Keratinocyte (primary cell): ENCODE measurements at regions not wholly inside any gene's neighbourhood (a gene's known extent, or its start where the extent isn't known, plus 50 kb on each side); places are given as distances from the start of the nearest gene placed in this dataset.

ENCODE experiments used
- DNase-seq: peaks from one replicate; pipeline ENCODE4 v3.0.0-alpha.2; 2011; ENCODE audit warnings: low read depth, missing footprints, low spot score
- FAIRE-seq: peaks from 2 replicates; lab custom pipeline; 2011; peaks lifted over from hg19 to GRCh38; lab: Jason Lieb, UNC
- H2AFZ ChIP-seq: 2 replicates; pipeline ENCODE4 v1.6.0; 2012; ENCODE audit warnings: low read length, control low read depth, inconsistent platforms; ENCODE audit not compliant: control insufficient read depth
- H3K27ac ChIP-seq: 2 replicates; pipeline ENCODE4 v1.5.1; 2011; ENCODE audit warnings: low read length; ENCODE audit not compliant: control insufficient read depth, insufficient read depth
- H3K27me3 ChIP-seq: 3 replicates; pipeline ENCODE4 v1.6.0; 2011; ENCODE audit warnings: low read length; ENCODE audit not compliant: control insufficient read depth, insufficient read depth; ENCODE audit errors: extremely low read depth
- H3K36me3 ChIP-seq, 2 experiments: 2 replicates in 1 of 2; 3 replicates in 1 of 2; pipeline ENCODE4 v1.5.1; 2011; ENCODE audit warnings: low read length in 2 of 2, mild to moderate bottlenecking in 1 of 2; ENCODE audit not compliant: control insufficient read depth in 2 of 2, insufficient read depth in 2 of 2; ENCODE audit errors: extremely low read depth in 1 of 2
- H3K4me1 ChIP-seq: 3 replicates; pipeline ENCODE4 v1.5.1; 2011; ENCODE audit warnings: low read length; ENCODE audit not compliant: control insufficient read depth, insufficient read depth; ENCODE audit errors: extremely low read depth
- H3K4me2 ChIP-seq: 3 replicates; pipeline ENCODE4 v1.6.0; 2011; ENCODE audit warnings: low read depth, low read length; ENCODE audit not compliant: control insufficient read depth, insufficient read depth; ENCODE audit errors: extremely low read depth
- H3K4me3 ChIP-seq, 3 experiments: fragments of 200-600 bp in 1 of 3; sonication (generic) in 1 of 3; 2 replicates in 2 of 3; 3 replicates in 1 of 3; pipeline ENCODE4 v1.5.1; 2011 to 2016; ENCODE audit warnings: low read length in 3 of 3, mild to moderate bottlenecking in 3 of 3, control low read depth in 2 of 3, inconsistent platforms in 1 of 3, low read depth in 1 of 3, mixed read lengths in 1 of 3, mixed run types in 1 of 3, moderate library complexity in 1 of 3; ENCODE audit not compliant: control insufficient read depth in 2 of 3, insufficient read depth in 2 of 3; ENCODE audit errors: extremely low read depth in 1 of 3
- H3K79me2 ChIP-seq: 2 replicates; pipeline ENCODE4 v1.6.0; 2012; ENCODE audit warnings: low read length; ENCODE audit not compliant: control insufficient read depth, insufficient read depth
- H3K9ac ChIP-seq: 3 replicates; pipeline ENCODE4 v1.6.0; 2011; ENCODE audit warnings: low read length; ENCODE audit not compliant: control insufficient read depth, insufficient read depth; ENCODE audit errors: extremely low read depth
- H3K9me1 ChIP-seq: 3 replicates; pipeline ENCODE4 v1.6.0; 2011; ENCODE audit warnings: low read length; ENCODE audit not compliant: control insufficient read depth, insufficient read depth; ENCODE audit errors: extremely low read depth
- H3K9me3 ChIP-seq: 2 replicates; pipeline ENCODE4 v1.5.1; 2012; ENCODE audit warnings: low read depth, low read length; ENCODE audit not compliant: control insufficient read depth
- H4K20me1 ChIP-seq: 3 replicates; pipeline ENCODE4 v1.6.0; 2011; ENCODE audit warnings: low read length; ENCODE audit not compliant: control insufficient read depth, insufficient read depth; ENCODE audit errors: extremely low read depth
- CTCF ChIP-seq, 3 experiments: IDR thresholded peaks in 1 of 3; conservative IDR thresholded peaks in 1 of 3; optimal IDR thresholded peaks in 1 of 3; 2 replicates in 2 of 3; 3 replicates in 1 of 3; pipeline versions ENCODE3 to v1.5.1; 2011; ENCODE audit warnings: low read length in 3 of 3, mild to moderate bottlenecking in 3 of 3, moderate library complexity in 2 of 3, control low read depth in 1 of 3, inconsistent platforms in 1 of 3; ENCODE audit not compliant: insufficient read depth in 2 of 3; ENCODE audit errors: extremely low read depth in 1 of 3
- EZH2 ChIP-seq: IDR thresholded peaks from one replicate; pipeline ENCODE4 v1.6.1; 2012; ENCODE audit warnings: inconsistent platforms, mild to moderate bottlenecking, low read length, moderate library complexity
- dilution Hi-C: fragments of 300-500 bp; cut with MboI; formaldehyde crosslinking; loops from one replicate; pipeline ENCODE4 v1.7.0; 2020; ENCODE audit warnings: low sequenced_read_pairs; ENCODE audit not compliant: extremely low pct_ligation_motif_present

GRCh38 chr5:110335361-110336066 is 391.0 kb downstream of the TMEM232 start:
- H3K9ac ChIP-seq, result no peak overlapping the region
- no peaks in the 10 kb centered on the region for H3K79me2 ChIP-seq
- H3K27me3 ChIP-seq, result no peaks in the 10 kb centered on the region
- TF ChIP-seq CTCF (optimal IDR thresholded peaks at IDR 0.05 in 1 of 3, IDR thresholded peaks at IDR 0.05 in 1 of 3, conservative IDR thresholded peaks at IDR 0.05 in 1 of 3; ENCODE audit: extremely low read depth in 1 of 3, insufficient read depth in 2 of 3, low read length in 3 of 3) (no peak), EZH2 (no peak)
- dilution Hi-C loops, result no loop called here
- no peak overlapping the region for H3K4me2 ChIP-seq
- no peak overlapping the region for H2AFZ ChIP-seq
- DNase-seq (no peak), FAIRE-seq (no peak)
- no peaks in the 10 kb centered on the region for H4K20me1 ChIP-seq
- no peak overlapping the region for H3K4me3 ChIP-seq
- H3K4me1 ChIP-seq, result no peaks in the 10 kb centered on the region
- H3K36me3 ChIP-seq, result no peaks in the 10 kb centered on the region
- no peaks in the 10 kb centered on the region for H3K9me3 ChIP-seq
- H3K9me1 ChIP-seq, result no peaks in the 10 kb centered on the region
- H3K27ac ChIP-seq, result no peak overlapping the region

- no peak overlapping the region for H3K9ac ChIP-seq
- no peak overlapping the region for H3K27ac ChIP-seq
- FAIRE-seq, result no peak
These were observed 388.0 kb downstream of the TMEM232 start for GRCh38 chr5:110338341-110339083.

More at GRCh38 chr5:110338341-110339083, 388.0 kb downstream of the TMEM232 start:
- DNase-seq, result no peak
- Histone ChIP-seq H4K20me1 (no peaks in the 10 kb centered on the region), H3K36me3 (no peaks in the 10 kb centered on the region), H3K79me2 (no peaks in the 10 kb centered on the region), H2AFZ (no peak overlapping the region), H3K27me3 (peaks cover 3% of the 10 kb centered on the region), H3K4me2 (no peak overlapping the region), H3K4me3 (no peak overlapping the region), H3K9me1 (no peaks in the 10 kb centered on the region), H3K4me1 (no peaks in the 10 kb centered on the region), H3K9me3 (no peaks in the 10 kb centered on the region)
- TF ChIP-seq CTCF (optimal IDR thresholded peaks at IDR 0.05 in 1 of 3, IDR thresholded peaks at IDR 0.05 in 1 of 3, conservative IDR thresholded peaks at IDR 0.05 in 1 of 3; ENCODE audit: extremely low read depth in 1 of 3, insufficient read depth in 2 of 3, low read length in 3 of 3) (no peak), EZH2 (no peak)
- dilution Hi-C loops, result no loop called here
